ENCODE measurements at regions not wholly inside any gene's neighbourhood (a gene's known extent, or its start where the extent isn't known, plus 50 kb on each side); places are given as distances from the start of the nearest gene placed in this dataset.

DNA sequence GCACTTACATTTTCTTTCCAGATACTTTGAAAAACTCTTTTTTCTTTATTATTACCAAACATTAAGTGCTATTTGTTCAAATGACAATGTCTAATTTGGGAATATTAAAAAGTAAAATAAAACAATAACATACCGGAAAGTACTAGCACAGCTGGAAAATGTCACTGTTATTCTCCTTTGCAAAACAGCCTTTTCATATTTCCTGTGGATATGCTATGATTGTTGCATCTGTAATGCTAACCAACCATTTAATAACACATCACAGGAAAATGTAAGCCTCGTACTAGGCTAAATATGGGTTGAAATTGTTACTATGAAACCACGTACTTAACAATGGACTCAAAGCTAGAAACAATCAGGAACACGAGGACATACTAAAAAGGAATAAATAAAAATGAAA, 298.1 kb downstream of the CBLN2 start:
- no peak for DNase-seq (ENCODE audit: low read depth)
- TF ChIP-seq, protein P1, sequence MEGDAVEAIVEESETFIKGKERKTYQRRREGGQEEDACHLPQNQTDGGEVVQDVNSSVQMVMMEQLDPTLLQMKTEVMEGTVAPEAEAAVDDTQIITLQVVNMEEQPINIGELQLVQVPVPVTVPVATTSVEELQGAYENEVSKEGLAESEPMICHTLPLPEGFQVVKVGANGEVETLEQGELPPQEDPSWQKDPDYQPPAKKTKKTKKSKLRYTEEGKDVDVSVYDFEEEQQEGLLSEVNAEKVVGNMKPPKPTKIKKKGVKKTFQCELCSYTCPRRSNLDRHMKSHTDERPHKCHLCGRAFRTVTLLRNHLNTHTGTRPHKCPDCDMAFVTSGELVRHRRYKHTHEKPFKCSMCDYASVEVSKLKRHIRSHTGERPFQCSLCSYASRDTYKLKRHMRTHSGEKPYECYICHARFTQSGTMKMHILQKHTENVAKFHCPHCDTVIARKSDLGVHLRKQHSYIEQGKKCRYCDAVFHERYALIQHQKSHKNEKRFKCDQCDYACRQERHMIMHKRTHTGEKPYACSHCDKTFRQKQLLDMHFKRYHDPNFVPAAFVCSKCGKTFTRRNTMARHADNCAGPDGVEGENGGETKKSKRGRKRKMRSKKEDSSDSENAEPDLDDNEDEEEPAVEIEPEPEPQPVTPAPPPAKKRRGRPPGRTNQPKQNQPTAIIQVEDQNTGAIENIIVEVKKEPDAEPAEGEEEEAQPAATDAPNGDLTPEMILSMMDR (IDR thresholded peaks at IDR 0.05; ENCODE audit: low read depth, low read length, missing control alignments): no peak
- H3K4me3 ChIP-seq (ENCODE audit: low read depth, low read length): no peak overlapping the region

DNA sequence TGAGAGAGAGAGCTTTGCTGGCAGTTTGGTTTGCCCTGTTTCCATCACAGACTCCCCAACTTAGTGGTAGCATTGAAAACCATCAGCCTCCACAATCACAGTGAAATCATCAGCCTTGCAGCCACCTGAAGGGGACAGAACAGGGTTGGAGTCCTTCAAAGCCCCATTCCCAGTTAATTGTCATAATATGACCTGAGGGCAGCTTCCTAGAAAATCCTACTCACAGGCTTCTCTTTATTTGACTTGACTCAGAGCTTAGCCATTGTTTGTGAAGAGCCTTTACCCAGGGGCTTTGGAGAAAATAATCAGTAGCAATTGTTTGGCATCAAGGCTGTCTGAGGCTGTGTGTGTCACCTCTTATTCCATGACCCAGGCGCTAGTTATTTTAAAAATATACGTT, 308.7 kb downstream of the CBLN2 start:
- TF ChIP-seq, protein P1 (IDR thresholded peaks at IDR 0.05; ENCODE audit: low read depth, low read length, missing control alignments): no peak
- no peak overlapping the region for H3K4me3 ChIP-seq (ENCODE audit: low read depth, low read length)
- DNase-seq (ENCODE audit: low read depth): no peak

- TF ChIP-seq, protein P1 (IDR thresholded peaks at IDR 0.05; ENCODE audit: low read depth, low read length, missing control alignments): no peak
- no peak for DNase-seq (ENCODE audit: low read depth)
- no peak overlapping the region for H3K4me3 ChIP-seq (ENCODE audit: low read depth, low read length)
These were observed 311.0 kb downstream of the CBLN2 start for GRCh38 chr18:72233106-72233505.

- no peak for DNase-seq (ENCODE audit: low read depth)
- no peak overlapping the region for H3K4me3 ChIP-seq (ENCODE audit: low read depth, low read length)
- TF ChIP-seq, protein P1 (IDR thresholded peaks at IDR 0.05; ENCODE audit: low read depth, low read length, missing control alignments): no peak
These were observed 311.5 kb downstream of the CBLN2 start for GRCh38 chr18:72232644-72233043.

DNA sequence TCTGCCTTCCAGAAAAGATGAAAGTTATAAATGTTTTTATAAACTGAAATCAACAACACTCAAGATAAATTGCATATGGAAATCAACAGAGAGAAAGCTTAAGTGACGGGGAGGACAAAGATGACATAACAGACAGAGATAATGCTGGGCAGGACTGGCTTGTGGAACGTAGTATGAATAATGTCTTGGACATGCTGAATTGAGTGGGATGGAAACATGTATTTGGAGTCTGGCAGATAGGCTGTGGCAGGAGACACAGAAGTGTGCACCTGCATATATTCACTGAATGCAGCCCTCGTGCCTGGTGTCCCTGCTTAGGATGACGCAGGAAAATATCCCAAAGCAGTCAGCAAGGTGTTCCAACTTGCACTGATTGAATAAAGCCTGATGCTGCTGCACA, 318.2 kb downstream of the CBLN2 start:
- DNase-seq (ENCODE audit: low read depth): no peak
- TF ChIP-seq, protein P1 (IDR thresholded peaks at IDR 0.05; ENCODE audit: low read depth, low read length, missing control alignments): no peak
- H3K4me3 ChIP-seq (ENCODE audit: low read depth, low read length): no peak overlapping the region

GRCh38 chr18:72223733-72224132, 320.4 kb downstream of the CBLN2 start:
- TF ChIP-seq, protein P1 (IDR thresholded peaks at IDR 0.05; ENCODE audit: low read depth, low read length, missing control alignments): no peak
- no peak overlapping the region for H3K4me3 ChIP-seq (ENCODE audit: low read depth, low read length)

GRCh38 chr18:72208920-72209676, 335.0 kb downstream of the CBLN2 start:
- DNase-seq (ENCODE audit: low read depth): no peak
- no peak overlapping the region for H3K4me3 ChIP-seq (ENCODE audit: low read depth, low read length)
- TF ChIP-seq, protein P1 (IDR thresholded peaks at IDR 0.05; ENCODE audit: low read depth, low read length, missing control alignments): no peak

More at GRCh38 chr18:72223733-72224132, 320.4 kb downstream of the CBLN2 start:
- DNase-seq (ENCODE audit: low read depth): no peak
